GM12878 (cell line): ENCODE measurements at regions not wholly inside any gene's neighbourhood (a gene's known extent, or its start where the extent isn't known, plus 50 kb on each side); places are given as distances from the start of the nearest gene placed in this dataset.

Source experiments
- ATAC-seq: fragments of 200-7000 bp; cut with Tn5 transposase; 3 replicates; pipeline ENCODE4 v1.9.1; 2020; ENCODE audit warnings: mild to moderate bottlenecking, moderate library complexity
- BruUV-seq: library from RNA; stranded (reverse); fragments of 400-500 nt; replicated peaks from 2 replicates; lab custom pipeline; 2021; lab: Mats Ljungman, UMichigan
- CTCF ChIA-PET: fragments of 300-600 bp; sonication (Branson Sonifier 250); formaldehyde crosslinking; extraction: SDS; loops from one replicate; lab custom pipeline; 2021; ENCODE audit warnings: inconsistent platforms; lab: Yijun Ruan, JAX
- POLR2A ChIA-PET: fragments of 350-600 bp; formaldehyde crosslinking; extraction: SDS; loops from one replicate; lab custom pipeline; 2021; ENCODE audit warnings: inconsistent platforms; lab: Charles Lee
- RAD21 ChIA-PET: fragments of 300-600 bp; sonication (Branson Sonifier 250); formaldehyde crosslinking; loops from one replicate; lab custom pipeline; 2023; ENCODE audit warnings: antibody characterized with exemption; ENCODE audit not compliant: unreplicated experiment; lab: Charles Lee
- SMC1A ChIA-PET: fragments of 300-600 bp; sonication (Branson Sonifier 250); formaldehyde crosslinking; loops from one replicate; lab custom pipeline; 2023; ENCODE audit not compliant: unreplicated experiment, uncharacterized antibody; lab: Charles Lee
- DNase-seq: peaks from one replicate; pipeline ENCODE4 v3.0.0-alpha.2; 2011; ENCODE audit warnings: low read depth, low spot score
- FAIRE-seq: peaks from 3 replicates; lab custom pipeline; 2011; peaks lifted over from hg19 to GRCh38; lab: Jason Lieb, UNC
- H2AFZ ChIP-seq: 2 replicates; pipeline ENCODE4 v1.6.0; 2011; ENCODE audit warnings: low read depth, low read length, control low read depth; ENCODE audit not compliant: control insufficient read depth
- H3K27ac ChIP-seq: 2 replicates; pipeline ENCODE4 v1.5.1; 2011; ENCODE audit warnings: control low read depth; ENCODE audit not compliant: control insufficient read depth, insufficient read depth
- H3K27me3 ChIP-seq, 2 experiments: replicated peaks in 1 of 2; 2 replicates each; pipeline versions ENCODE4 v1.6.0 to v1.6.1; 2011; ENCODE audit warnings: low read length in 1 of 2; ENCODE audit not compliant: control insufficient read depth in 2 of 2, insufficient read depth in 2 of 2
- H3K36me3 ChIP-seq, 2 experiments: 2 replicates each; pipeline ENCODE4 v1.5.1; 2011; ENCODE audit warnings: low read length in 1 of 2; ENCODE audit not compliant: control insufficient read depth in 2 of 2, insufficient read depth in 2 of 2
- H3K4me1 ChIP-seq: 2 replicates; pipeline ENCODE4 v1.6.1; 2011; ENCODE audit warnings: mild to moderate bottlenecking, low read length, moderate library complexity, mixed read lengths; ENCODE audit not compliant: control insufficient read depth, insufficient read depth
- H3K4me2 ChIP-seq: 2 replicates; pipeline ENCODE4 v1.6.0; 2011; ENCODE audit warnings: control low read depth; ENCODE audit not compliant: control insufficient read depth, insufficient read depth
- H3K4me3 ChIP-seq: fragments of 200-600 bp; sonication (generic); 2 replicates; pipeline ENCODE4 v1.5.1; 2016
- H3K79me2 ChIP-seq: 2 replicates; pipeline ENCODE4 v1.6.0; 2011; ENCODE audit warnings: low read length; ENCODE audit not compliant: control insufficient read depth, insufficient read depth
- H3K9ac ChIP-seq: 2 replicates; pipeline ENCODE4 v1.8.0; 2011; ENCODE audit warnings: low read length, control low read depth, mixed read lengths; ENCODE audit not compliant: control insufficient read depth, insufficient read depth
- H3K9me3 ChIP-seq: replicated peaks from 3 replicates; pipeline ENCODE4 v1.5.1; 2011; ENCODE audit warnings: mild to moderate bottlenecking, low read length; ENCODE audit not compliant: control insufficient read depth, insufficient read depth
- H4K20me1 ChIP-seq: 2 replicates; pipeline ENCODE4 v1.6.0; 2011; ENCODE audit not compliant: control insufficient read depth, insufficient read depth
- ASH2L ChIP-seq: fragments of 300-600, 200-600 bp; sonication (generic); IDR thresholded peaks from 2 replicates; pipeline ENCODE4 v1.6.1; 2017; ENCODE audit warnings: low read depth, mild to moderate bottlenecking, borderline replicate concordance
- ATF2 ChIP-seq: IDR thresholded peaks from 2 replicates; pipeline ENCODE4 v1.6.1; 2012; ENCODE audit warnings: low read length, inconsistent platforms
- MTA2 ChIP-seq: fragments of 450-650 bp; IDR thresholded peaks from 2 replicates; pipeline ENCODE4 v1.6.1; 2016; ENCODE audit warnings: low read depth, mild to moderate bottlenecking, moderate library complexity
- RELB ChIP-seq: fragments of 450-650 bp; IDR thresholded peaks from 2 replicates; pipeline ENCODE4 v1.6.1; 2017; ENCODE audit warnings: low read depth, mild to moderate bottlenecking, moderate library complexity
- YBX1 ChIP-seq: fragments of 450-650 bp; IDR thresholded peaks from 2 replicates; pipeline ENCODE4 v1.6.1; 2016; ENCODE audit warnings: antibody characterized with exemption
- WGBS: methylation state at CpG from one replicate; pipeline ENCODE4 v1.1.6; 2016; ENCODE audit warnings: low lambda C conversion rate; ENCODE audit not compliant: insufficient replicate concordance, insufficient coverage; ENCODE audit errors: missing lambda C conversion rate; 5-methylcytosine and 5-hydroxymethylcytosine counted together
- in situ Hi-C: fragments of 300-500 bp; cut with MboI; formaldehyde crosslinking; loops from 9 replicates; pipeline ENCODE4 v1.14.3; 2018; ENCODE audit warnings: mixed read lengths
- intact Hi-C: fragments of 100-400 bp; cut with micrococcal nuclease; formaldehyde crosslinking; loops from one replicate; pipeline ENCODE4 v1.14.2; 2022; ENCODE audit not compliant: unreplicated experiment

GRCh38 chr7:130938661-130939060, 204.7 kb upstream of the KLF14 start:
- no peak overlapping the region for H3K27ac ChIP-seq
- peaks cover 17 to 27% of the 10 kb centered on the region in 2 experiments for H3K36me3 ChIP-seq
- peaks cover 6% of the 10 kb centered on the region; the same call in 1 of the 2 replicates for H3K4me1 ChIP-seq
- no peaks in the 10 kb centered on the region for H3K9me3 ChIP-seq
- FAIRE-seq (no peak), ATAC-seq (no peak), DNase-seq (no peak)
- peaks cover 95% of the 10 kb centered on the region for H3K79me2 ChIP-seq
- ChIA-PET CTCF (interaction anchor here (1.0 to 2.7 kb wide), 8 partner anchors 16 to 131 kb away, joined by 3 to 13 read pairs (median 4); no protein-coding TSS in a partner anchor), RAD21 (interaction anchor here (1.4 kb wide), 1 partner anchor 11 kb away, joined by 4 read pairs; no protein-coding TSS in a partner anchor), SMC1A (interaction anchor here (0.8 to 2.8 kb wide), 12 partner anchors 9 to 554 kb away, joined by 3 to 14 read pairs (median 5); no protein-coding TSS in a partner anchor), POLR2A (interaction anchor here (0.6 to 1.6 kb wide), 3 partner anchors 10 to 82 kb away, joined by 3 to 9 read pairs (median 4); no protein-coding TSS in a partner anchor)
- no peak for TF ChIP-seq YBX1
- no peak for TF ChIP-seq ASH2L
- H3K4me2 ChIP-seq: no peak overlapping the region
- no peaks in the 10 kb centered on the region; the same call in none of the 2 replicates for H4K20me1 ChIP-seq
- H3K9ac ChIP-seq: no peak overlapping the region
- BruUV-seq: no TSS peak
- in situ Hi-C loops (no loop called here), intact Hi-C loops (no loop called here)
- no peak overlapping the region for H3K4me3 ChIP-seq
- 0% methylated on average over 2 of the region's 4 CpGs for WGBS
- no peaks in the 10 kb centered on the region for H3K27me3 ChIP-seq
- H2AFZ ChIP-seq: no peak overlapping the region

GRCh38 chr7:130939321-130940095, 205.5 kb upstream of the KLF14 start:
- intact Hi-C loops: no loop called here
- no peak overlapping the region for H3K4me3 ChIP-seq
- H4K20me1 ChIP-seq: no peaks in the 10 kb centered on the region; the same call in 1 of the 2 replicates
- H3K9ac ChIP-seq: no peak overlapping the region
- ChIA-PET SMC1A (interaction anchor here (0.9 to 2.8 kb wide), 10 partner anchors 10 to 101 kb away, joined by 3 to 14 read pairs (median 6); no protein-coding TSS in a partner anchor), RAD21 (no interaction called here), CTCF (interaction anchor here (0.8 to 2.7 kb wide), 8 partner anchors 17 to 100 kb away, joined by 3 to 13 read pairs (median 4); no protein-coding TSS in a partner anchor), POLR2A (interaction anchor here (0.6 to 1.6 kb wide), 5 partner anchors 11 to 82 kb away, joined by 3 to 9 read pairs (median 3); no protein-coding TSS in a partner anchor)
- FAIRE-seq (no peak), DNase-seq (no peak), ATAC-seq (no peak; the same call in 2 of the 3 replicates)
- peaks cover 15 to 29% of the 10 kb centered on the region in 2 experiments for H3K36me3 ChIP-seq
- H3K9me3 ChIP-seq: no peaks in the 10 kb centered on the region
- H3K79me2 ChIP-seq: peaks cover 95% of the 10 kb centered on the region
- BruUV-seq: no TSS peak
- WGBS: 53% methylated on average over 3 of the region's 3 CpGs
- peaks cover 12% of the 10 kb centered on the region; the same call in 1 of the 2 replicates for H3K4me1 ChIP-seq
- H3K4me2 ChIP-seq: peak overlapping the region; percentile 23; the same call in 1 of the 2 replicates
- H3K27ac ChIP-seq: no peak overlapping the region
- H2AFZ ChIP-seq: no peak overlapping the region
- no peaks in the 10 kb centered on the region for H3K27me3 ChIP-seq
- TF ChIP-seq ATF2 (0 out of 2 replicates have a peak, but pooled peaks have one; percentile 28), RELB (no peak), MTA2 (no peak)
- TF ChIP-seq, all 136 proteins: peak for 1
- in situ Hi-C loops: no loop called here
